Spinal cord (tissue), 9 donors: ENCODE measurements at regions not wholly inside any gene's neighbourhood (a gene's known extent, or its start where the extent isn't known, plus 50 kb on each side); places are given as distances from the start of the nearest gene placed in this dataset.

Experiments used
- DNase-seq, 6 donors: peaks; one replicate each; pipeline versions ENCODE4 v3.0.0 to v3.0.0-alpha.2; 2013 to 2015; ENCODE audit warnings: low spot score in 6 of 6, low read depth in 4 of 6
- H3K27ac ChIP-seq: one replicate; pipeline ENCODE4 v1.5.1; 2013; ENCODE audit warnings: low read depth, low read length, control low read depth
- H3K27me3 ChIP-seq: one replicate; pipeline ENCODE4 v1.6.1; 2013; ENCODE audit warnings: low read length; ENCODE audit not compliant: control insufficient read depth, insufficient read depth
- H3K36me3 ChIP-seq: one replicate; pipeline ENCODE4 v1.6.1; 2013; ENCODE audit warnings: low read length; ENCODE audit not compliant: control insufficient read depth, insufficient read depth
- H3K4me1 ChIP-seq: one replicate; pipeline ENCODE4 v1.6.1; 2013; ENCODE audit warnings: low read length; ENCODE audit not compliant: control insufficient read depth, insufficient read depth
- H3K4me3 ChIP-seq: one replicate; pipeline ENCODE4 v1.5.1; 2013; ENCODE audit warnings: low read depth, low read length, control low read depth
- H3K9me3 ChIP-seq: one replicate; pipeline ENCODE4 v1.6.1; 2013; ENCODE audit warnings: low read length; ENCODE audit not compliant: control insufficient read depth, insufficient read depth
- WGBS: methylation state at CpG from one replicate; pipeline ENCODE4 v1.1.5; 2013; ENCODE audit warnings: missing lambda C conversion rate; ENCODE audit not compliant: insufficient coverage; 5-methylcytosine and 5-hydroxymethylcytosine counted together
- donor health status: healthy.

GRCh38 chr10:29790207-29790606, 155.4 kb upstream of the SVIL start:
- Histone ChIP-seq H3K36me3 (no peaks in the 10 kb centered on the region), H3K9me3 (peaks cover 5% of the 10 kb centered on the region), H3K27me3 (no peaks in the 10 kb centered on the region), H3K27ac (no peak overlapping the region), H3K4me3 (no peak overlapping the region), H3K4me1 (no peaks in the 10 kb centered on the region)
- WGBS, result no CpG with 5 or more reads among the region's 2 CpGs
- DNase-seq, result no peak

GRCh38 chr10:29788113-29788512, 153.3 kb upstream of the SVIL start:
- WGBS, result no CpG with 5 or more reads among the region's 1 CpG
- no peak overlapping the region for H3K4me3 ChIP-seq

GRCh38 chr10:29785701-29786100, 150.9 kb upstream of the SVIL start:
- Histone ChIP-seq H3K27ac (no peak overlapping the region), H3K9me3 (peaks cover 5% of the 10 kb centered on the region), H3K27me3 (no peaks in the 10 kb centered on the region), H3K4me3 (no peak overlapping the region), H3K4me1 (no peaks in the 10 kb centered on the region), H3K36me3 (no peaks in the 10 kb centered on the region)
- no CpG with 5 or more reads among the region's 2 CpGs for WGBS
- DNase-seq, result no peak

More at GRCh38 chr10:29788113-29788512, 153.3 kb upstream of the SVIL start:
- no peak for DNase-seq
- no peak overlapping the region for H3K27ac ChIP-seq
- no peaks in the 10 kb centered on the region for H3K36me3 ChIP-seq
- no peaks in the 10 kb centered on the region for H3K4me1 ChIP-seq
- H3K27me3 ChIP-seq, result no peaks in the 10 kb centered on the region
- peaks cover 5% of the 10 kb centered on the region for H3K9me3 ChIP-seq

GRCh38 chr10:29784175-29784773, 149.5 kb upstream of the SVIL start:
- WGBS, result 80% methylated on average over 4 of the region's 7 CpGs
- Histone ChIP-seq H3K27ac (peak overlapping the region; percentile 33), H3K4me3 (no peak overlapping the region), H3K36me3 (no peaks in the 10 kb centered on the region), H3K27me3 (no peaks in the 10 kb centered on the region), H3K4me1 (no peaks in the 10 kb centered on the region), H3K9me3 (peaks cover 5% of the 10 kb centered on the region)
- DNase-seq, result peak in 1 of 6 donors; percentile 23

GRCh38 chr10:29783201-29783947, 148.6 kb upstream of the SVIL start:
- DNase-seq, result no peak
- H3K4me1 ChIP-seq, result no peaks in the 10 kb centered on the region
- 100% methylated on average over 1 of the region's 3 CpGs for WGBS
- no peaks in the 10 kb centered on the region for H3K36me3 ChIP-seq
- H3K9me3 ChIP-seq, result peaks cover 3% of the 10 kb centered on the region
- H3K27ac ChIP-seq, result peak overlapping the region; percentile 33
- no peak overlapping the region for H3K4me3 ChIP-seq
- H3K27me3 ChIP-seq, result no peaks in the 10 kb centered on the region

GRCh38 chr10:29780639-29781038, 145.9 kb upstream of the SVIL start:
- WGBS, result 63% methylated on average over 3 of the region's 3 CpGs
- no peak for DNase-seq

GRCh38 chr10:29780096-29780495, 145.3 kb upstream of the SVIL start:
- no peak overlapping the region for H3K4me3 ChIP-seq
- no CpG with 5 or more reads among the region's 1 CpG for WGBS
- DNase-seq, result no peak
- H3K27me3 ChIP-seq, result no peaks in the 10 kb centered on the region
- no peak overlapping the region for H3K27ac ChIP-seq
- H3K36me3 ChIP-seq, result no peaks in the 10 kb centered on the region
- no peaks in the 10 kb centered on the region for H3K4me1 ChIP-seq
- no peaks in the 10 kb centered on the region for H3K9me3 ChIP-seq

More at GRCh38 chr10:29780639-29781038, 145.9 kb upstream of the SVIL start:
- Histone ChIP-seq H3K4me3 (no peak overlapping the region), H3K4me1 (no peaks in the 10 kb centered on the region), H3K27me3 (no peaks in the 10 kb centered on the region), H3K9me3 (no peaks in the 10 kb centered on the region), H3K36me3 (no peaks in the 10 kb centered on the region), H3K27ac (no peak overlapping the region)

- H3K27me3 ChIP-seq, result no peaks in the 10 kb centered on the region
- no CpG with 5 or more reads among the region's 2 CpGs for WGBS
- no peaks in the 10 kb centered on the region for H3K9me3 ChIP-seq
- no peaks in the 10 kb centered on the region for H3K4me1 ChIP-seq
- H3K36me3 ChIP-seq, result no peaks in the 10 kb centered on the region
- no peak overlapping the region for H3K4me3 ChIP-seq
- no peak for DNase-seq
- no peak overlapping the region for H3K27ac ChIP-seq
Measured at GRCh38 chr10:29776246-29776645, 141.5 kb upstream of the SVIL start.

GRCh38 chr10:29774475-29774874, 139.7 kb upstream of the SVIL start:
- no peaks in the 10 kb centered on the region for H3K27me3 ChIP-seq
- no peak overlapping the region for H3K4me3 ChIP-seq
- WGBS, result no CpG with 5 or more reads among the region's 2 CpGs
- H3K27ac ChIP-seq, result no peak overlapping the region
- DNase-seq, result no peak
- no peaks in the 10 kb centered on the region for H3K4me1 ChIP-seq
- H3K9me3 ChIP-seq, result no peaks in the 10 kb centered on the region
- H3K36me3 ChIP-seq, result no peaks in the 10 kb centered on the region

- 100% methylated on average over 1 of the region's 1 CpG for WGBS
Measured at GRCh38 chr10:29773675-29774091, 138.9 kb upstream of the SVIL start.

More at GRCh38 chr10:29773675-29774091, 138.9 kb upstream of the SVIL start:
- Histone ChIP-seq H3K9me3 (no peaks in the 10 kb centered on the region), H3K27me3 (no peaks in the 10 kb centered on the region), H3K36me3 (no peaks in the 10 kb centered on the region), H3K27ac (no peak overlapping the region), H3K4me1 (no peaks in the 10 kb centered on the region), H3K4me3 (no peak overlapping the region)
- DNase-seq, result no peak
